HG02938 (cell line): ENCODE measurements at regions not wholly inside any gene's neighbourhood (a gene's known extent, or its start where the extent isn't known, plus 50 kb on each side); places are given as distances from the start of the nearest gene placed in this dataset.

Experiments
- ATAC-seq: cut with Tn5 transposase; IDR thresholded peaks from one replicate; pipeline ENCODE4 v1.9.1; 2021; ENCODE audit warnings: mild to moderate bottlenecking, moderate library complexity; ENCODE audit not compliant: unreplicated experiment

GRCh38 chr2:149972066-149972465 is 384.5 kb upstream of the MMADHC start:
- ATAC-seq: no peak

- ATAC-seq: no peak
Measured at GRCh38 chr2:149954981-149955600, 367.5 kb upstream of the MMADHC start.

DNA sequence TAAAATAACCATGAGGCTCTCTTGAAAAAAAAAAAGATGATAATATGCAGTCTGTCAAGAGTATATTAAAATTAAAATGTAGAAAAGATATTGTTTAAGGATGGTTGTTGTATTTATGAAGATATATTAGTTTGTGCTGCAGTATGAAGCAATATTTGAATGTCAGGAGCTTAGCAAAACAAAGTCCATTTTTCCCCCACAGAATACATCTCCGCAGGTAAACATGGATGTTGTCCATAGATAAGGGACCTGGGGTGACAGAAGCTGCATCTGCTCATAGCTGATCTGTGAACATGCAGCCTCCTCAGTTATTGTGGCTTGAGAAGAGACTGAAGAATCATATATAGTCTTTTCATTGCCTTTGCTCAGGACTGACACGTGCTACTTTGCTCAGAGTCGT is 366.1 kb upstream of the MMADHC start:
- no peak for ATAC-seq

- ATAC-seq: no peak
Measured at GRCh38 chr2:149931486-149931885, 343.9 kb upstream of the MMADHC start.

DNA sequence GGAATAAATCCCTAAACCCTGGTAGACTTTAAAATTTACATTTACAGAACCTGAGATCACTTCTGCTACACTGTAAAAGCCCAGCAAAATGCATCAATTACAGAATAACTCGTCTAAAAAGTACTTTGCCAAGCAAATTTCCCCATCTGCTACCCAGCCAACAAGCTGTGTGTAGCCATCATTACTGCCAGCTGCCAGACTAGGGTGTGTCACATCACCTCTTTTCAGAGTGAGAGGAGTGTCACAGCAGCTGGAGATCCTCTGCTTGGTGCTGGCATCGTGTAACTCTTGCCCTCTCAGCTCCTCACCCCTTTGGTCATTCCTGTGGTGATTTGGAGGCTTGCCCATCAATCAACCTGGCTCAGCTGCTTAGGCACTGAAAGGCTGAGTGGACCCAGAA is 340.4 kb upstream of the MMADHC start:
- no peak for ATAC-seq

DNA sequence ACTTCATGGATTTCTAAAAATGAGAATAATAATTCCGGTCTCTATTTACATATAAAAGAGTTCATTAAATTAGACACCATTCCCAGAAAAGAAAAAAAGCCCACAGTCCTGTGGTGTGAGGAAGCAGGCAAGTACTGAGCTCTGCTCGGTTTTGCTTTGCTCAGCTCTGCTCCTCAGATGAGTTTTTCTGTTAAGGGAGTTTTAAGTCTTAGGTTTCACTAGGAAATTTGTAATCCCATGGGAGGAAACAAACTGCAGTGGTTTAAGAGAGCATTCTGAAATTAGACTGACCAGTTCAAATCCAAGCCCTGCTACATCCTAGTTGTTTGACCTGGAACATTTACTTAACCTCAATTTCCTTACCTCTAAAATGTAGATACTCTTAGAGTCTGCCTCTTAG is 338.6 kb upstream of the MMADHC start:
- no peak for ATAC-seq

- ATAC-seq: no peak
Measured at GRCh38 chr2:149924549-149925213, 337.1 kb upstream of the MMADHC start.

DNA sequence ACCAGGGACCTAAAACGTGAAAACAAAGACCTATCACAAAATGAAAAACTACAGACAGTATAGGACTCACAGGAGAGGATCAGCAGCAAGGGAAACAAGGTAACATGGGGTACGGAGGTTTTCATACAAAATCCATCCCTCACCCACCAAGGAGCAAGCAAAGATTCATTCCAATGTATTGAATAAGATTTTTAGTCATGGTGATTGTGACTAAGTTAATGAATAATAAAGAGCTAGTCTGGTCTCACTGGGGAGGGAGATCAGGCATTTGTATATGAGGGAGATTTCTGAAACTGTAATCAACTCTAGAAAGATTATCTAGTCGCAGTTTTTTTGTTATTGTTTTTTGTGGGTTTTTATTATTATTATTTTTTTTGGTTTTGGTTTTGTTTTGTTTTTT is 336.5 kb upstream of the MMADHC start:
- no peak for ATAC-seq

DNA sequence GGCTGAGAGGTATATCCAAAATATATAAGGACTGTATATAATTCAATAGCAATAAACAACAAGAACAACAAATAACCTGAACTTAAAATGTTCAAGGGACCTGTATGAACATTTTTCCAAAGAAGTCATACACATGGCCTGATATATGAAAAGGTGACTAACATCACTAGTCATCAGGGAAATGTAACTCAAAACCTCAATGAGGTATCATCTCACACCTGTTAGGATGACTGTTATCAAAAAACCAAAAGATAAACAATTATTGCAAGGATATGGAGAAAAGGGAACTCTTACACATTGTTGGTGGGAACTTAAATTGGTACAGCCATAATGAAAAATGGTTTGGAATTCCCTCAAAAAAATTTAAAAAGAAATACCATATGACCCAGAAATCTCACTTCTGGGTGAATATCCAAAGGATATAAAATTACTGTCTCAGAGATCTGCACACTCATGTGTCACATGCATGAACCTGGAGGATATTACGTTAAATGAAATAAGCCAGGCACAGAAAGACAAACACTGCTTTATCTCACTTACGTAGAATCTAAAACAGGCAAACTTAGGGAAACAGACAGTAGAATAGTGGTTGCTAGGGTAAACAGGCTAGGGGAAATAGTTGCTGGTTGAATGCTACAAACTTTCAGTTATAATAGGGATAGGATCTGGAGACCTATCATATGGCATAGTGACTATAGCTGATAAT is 334.5 kb upstream of the MMADHC start:
- ATAC-seq: no peak

GRCh38 chr2:149920389-149920788 is 332.8 kb upstream of the MMADHC start:
- no peak for ATAC-seq

DNA sequence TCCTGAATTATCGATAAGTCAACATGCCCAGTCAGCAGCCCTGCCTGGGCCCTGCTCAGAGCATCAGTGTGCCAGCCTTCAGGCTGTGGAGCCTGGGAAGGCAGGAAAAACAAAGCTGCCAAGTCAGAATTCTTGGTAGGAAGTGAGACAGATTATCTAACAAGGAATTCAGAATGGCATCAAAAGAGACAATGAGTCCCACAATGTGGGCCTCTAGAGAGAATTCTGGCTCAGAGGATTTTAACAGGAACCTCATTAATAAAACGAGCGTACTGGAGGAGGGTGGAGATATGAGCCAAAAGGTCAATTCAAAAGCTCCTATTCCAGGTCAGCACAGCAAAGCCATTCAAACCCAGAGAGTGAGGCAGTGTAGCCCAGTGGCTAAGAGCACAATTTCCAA is 327.6 kb upstream of the MMADHC start:
- ATAC-seq: no peak

DNA sequence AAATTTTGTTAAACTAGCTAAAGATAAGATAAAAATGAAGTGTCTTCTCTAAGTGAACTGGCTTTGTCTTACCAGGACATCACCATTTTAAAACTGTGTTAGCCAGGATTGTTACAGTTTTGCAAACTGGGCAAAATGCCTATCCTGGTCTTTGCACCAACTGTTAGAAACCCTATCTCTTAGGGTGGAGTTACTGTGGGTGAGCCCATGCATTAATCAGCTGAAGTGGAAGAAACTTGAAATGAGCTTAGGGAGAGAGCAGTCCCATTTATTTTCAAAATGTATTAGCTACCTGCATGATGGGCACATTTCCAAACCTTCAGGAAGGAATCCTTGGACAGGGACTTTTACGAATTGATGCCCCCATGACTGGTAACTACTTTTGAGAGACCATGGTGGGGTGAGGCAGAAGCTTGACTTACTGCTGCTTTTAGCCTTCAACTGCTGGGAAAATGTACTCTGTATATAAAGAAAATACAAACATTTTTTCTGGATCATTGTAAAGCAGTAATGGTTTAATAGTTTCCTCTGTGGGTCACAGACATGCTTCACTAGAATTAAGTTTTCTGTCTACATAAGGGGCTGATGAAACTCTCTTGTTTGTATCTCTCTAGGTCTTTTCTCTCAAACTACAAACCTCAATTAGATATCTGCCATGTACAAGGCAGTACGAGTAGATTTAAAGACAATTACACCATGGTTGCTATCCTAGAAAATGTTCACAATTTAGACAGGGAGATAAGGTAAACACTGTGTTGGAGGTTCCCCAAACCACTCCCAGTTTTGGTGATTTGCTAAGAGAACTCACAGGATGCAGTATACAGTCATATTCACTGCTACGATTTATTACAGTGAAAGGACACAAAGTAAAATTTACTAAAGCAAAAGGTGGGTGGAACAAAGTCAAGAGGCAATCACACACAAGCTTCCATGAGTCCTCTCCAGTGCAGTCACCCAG is 321.4 kb upstream of the MMADHC start:
- no peak for ATAC-seq

DNA sequence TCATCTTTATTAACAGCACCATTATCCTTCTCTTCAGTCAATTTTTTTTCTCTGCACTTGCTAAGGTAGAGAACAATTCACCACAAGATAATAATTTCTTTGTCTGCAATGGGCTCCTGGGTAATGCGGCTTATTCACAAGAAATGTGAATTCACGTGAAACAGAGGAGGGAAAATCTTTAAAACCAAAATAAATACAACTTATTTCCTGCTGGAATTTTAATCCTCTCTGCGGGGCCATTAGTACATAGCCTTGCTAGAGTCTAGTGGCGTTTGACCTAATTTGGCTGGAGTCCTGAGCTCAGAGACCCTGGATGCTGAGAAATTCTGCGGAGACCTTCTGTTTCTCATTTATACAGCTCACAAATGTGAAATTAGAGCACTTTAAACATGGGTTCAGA is 319.3 kb upstream of the MMADHC start:
- ATAC-seq: no peak

DNA sequence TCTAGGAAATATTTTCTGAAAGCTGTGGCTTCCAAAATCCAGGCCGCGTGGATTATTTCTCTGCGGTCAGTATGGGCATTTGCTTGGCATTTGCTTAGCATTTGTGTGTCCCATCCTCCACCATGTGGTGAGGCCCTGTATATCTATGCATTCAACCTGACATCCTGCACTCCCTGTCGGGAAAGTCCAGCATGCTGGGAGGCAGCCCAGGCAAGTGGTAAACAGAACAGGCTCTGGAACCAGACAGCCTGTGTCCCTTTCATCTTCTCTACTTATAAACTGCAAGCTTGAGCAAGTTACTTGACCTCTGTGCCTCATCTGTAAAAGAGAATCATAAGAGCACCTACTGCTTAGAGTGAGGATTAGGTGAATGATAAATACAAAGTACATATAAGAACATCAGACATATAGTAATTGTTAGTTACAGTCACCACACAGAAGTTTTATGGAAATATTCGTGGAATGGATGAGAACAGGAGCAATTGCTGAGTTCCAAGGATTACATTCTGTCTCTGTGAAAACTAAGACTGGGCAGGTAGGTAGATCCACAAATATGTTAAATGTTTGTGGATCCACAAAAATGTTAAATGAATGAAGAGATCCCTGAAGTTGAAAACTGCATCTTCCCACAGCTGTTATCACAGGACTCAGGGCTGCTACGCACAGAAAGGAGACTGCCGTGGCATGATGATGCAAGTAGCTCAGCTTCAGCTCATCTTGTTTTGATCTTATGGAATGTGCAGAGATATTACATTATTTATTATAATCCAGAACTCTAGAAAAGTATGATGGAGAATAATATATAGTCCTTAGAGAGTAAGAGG is 317.0 kb upstream of the MMADHC start:
- ATAC-seq: no peak

DNA sequence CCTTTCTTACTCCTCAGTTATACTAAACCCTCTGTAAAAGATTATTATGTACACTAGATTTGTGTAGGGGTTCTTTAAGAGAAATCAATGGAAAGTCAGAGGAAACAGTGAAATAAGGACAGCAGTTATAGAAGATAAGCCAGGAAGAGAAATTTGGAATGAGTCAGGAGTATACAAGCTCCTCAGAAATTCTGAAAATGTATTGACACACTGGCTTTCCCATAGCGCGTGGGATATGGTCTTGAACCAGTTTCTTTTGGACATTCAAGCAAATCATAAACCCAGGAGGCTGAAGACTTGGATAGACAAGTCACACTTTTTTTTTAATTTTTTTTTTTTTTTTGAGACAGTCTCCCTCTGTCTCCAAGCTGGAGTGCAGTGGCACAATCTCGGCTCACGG is 316.1 kb upstream of the MMADHC start:
- no peak for ATAC-seq

GRCh38 chr2:149902081-149902480 is 314.5 kb upstream of the MMADHC start:
- no peak for ATAC-seq

DNA sequence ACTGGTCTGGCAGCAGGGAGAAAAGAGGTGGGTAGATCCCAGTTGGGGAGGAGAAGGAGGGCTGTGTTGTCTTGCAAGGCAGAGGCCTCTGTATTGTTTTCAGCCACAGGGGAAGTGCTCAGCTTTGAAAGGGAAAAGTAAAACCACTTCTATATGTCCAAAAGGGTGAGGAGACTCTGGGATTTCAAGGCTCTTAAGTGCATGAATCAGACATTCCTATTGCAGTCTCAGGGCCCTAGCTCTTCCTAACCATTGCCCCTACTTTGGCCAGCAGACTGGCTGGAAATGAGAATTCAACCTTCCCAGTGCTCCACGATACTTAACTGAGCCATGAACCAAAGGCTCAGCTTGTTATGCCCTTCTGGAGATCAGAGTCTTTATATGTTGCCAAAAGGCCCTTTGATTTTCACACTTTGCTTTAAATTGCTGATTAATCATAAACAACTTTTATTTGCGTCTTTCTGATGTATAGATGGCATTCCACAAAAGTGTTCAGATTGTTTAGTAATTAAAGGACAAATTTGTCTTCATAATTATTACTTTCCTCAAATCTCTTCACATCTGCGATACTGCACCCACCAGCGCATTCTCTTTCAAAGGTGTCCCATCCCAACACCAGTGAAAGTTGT is 313.8 kb upstream of the MMADHC start:
- no peak for ATAC-seq

DNA sequence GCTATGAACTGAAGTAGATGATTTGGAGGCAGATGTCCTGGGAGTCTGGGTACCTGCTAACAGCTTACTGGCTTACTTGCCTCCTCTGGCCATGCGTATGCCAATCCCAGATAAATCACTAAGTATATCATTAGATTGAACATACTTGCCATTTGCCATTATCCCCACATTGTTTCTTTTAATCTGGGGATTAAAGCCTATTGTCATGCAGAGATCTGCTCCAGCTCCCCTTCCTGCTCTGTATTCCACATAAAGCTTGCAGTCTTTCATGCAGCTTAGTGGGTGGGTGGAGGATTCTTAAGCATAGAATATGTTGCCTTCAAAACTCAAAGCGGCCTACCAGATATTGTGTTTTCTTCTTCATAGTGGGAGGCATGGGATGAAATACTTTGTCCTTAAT is 311.8 kb upstream of the MMADHC start:
- ATAC-seq: no peak

GRCh38 chr2:149894760-149895159 is 307.2 kb upstream of the MMADHC start:
- ATAC-seq: no peak

- ATAC-seq: no peak
Measured at GRCh38 chr2:149894226-149894625, 306.7 kb upstream of the MMADHC start.
